Ecto neural progenitor cell (in vitro differentiated cells): ENCODE measurements at regions not wholly inside any gene's neighbourhood (a gene's known extent, or its start where the extent isn't known, plus 50 kb on each side); places are given as distances from the start of the nearest gene placed in this dataset.

Experiments
- DNase-seq: peaks from one replicate; pipeline ENCODE4 v3.0.0-alpha.2; 2018; ENCODE audit warnings: low spot score

- no peak for DNase-seq
Measured at GRCh38 chr13:63421123-63421522, 2005.5 kb upstream of the PCDH20 start.

GRCh38 chr13:63420685-63421084 is 2005.0 kb upstream of the PCDH20 start:
- DNase-seq, result no peak

GRCh38 chr13:63414247-63414646 is 1998.6 kb upstream of the PCDH20 start:
- DNase-seq, result no peak

- DNase-seq, result no peak
Measured at GRCh38 chr13:63409791-63410351, 1994.2 kb upstream of the PCDH20 start.

GRCh38 chr13:63408331-63409189 is 1992.9 kb upstream of the PCDH20 start:
- DNase-seq, result no peak

- DNase-seq, result no peak
Measured at GRCh38 chr13:63403733-63404132, 1988.1 kb upstream of the PCDH20 start.

- no peak for DNase-seq
Measured at GRCh38 chr13:63396746-63397145, 1981.1 kb upstream of the PCDH20 start.

- no peak for DNase-seq
Measured at GRCh38 chr13:63393112-63393511, 1977.5 kb upstream of the PCDH20 start.

GRCh38 chr13:63389756-63390155 is 1974.1 kb upstream of the PCDH20 start:
- no peak for DNase-seq

GRCh38 chr13:63381078-63381859 is 1965.6 kb upstream of the PCDH20 start:
- no peak for DNase-seq

GRCh38 chr13:63377986-63378385 is 1962.3 kb upstream of the PCDH20 start:
- no peak for DNase-seq

GRCh38 chr13:63370101-63370500 is 1954.5 kb upstream of the PCDH20 start:
- no peak for DNase-seq

GRCh38 chr13:63367522-63368198 is 1952.0 kb upstream of the PCDH20 start:
- no peak for DNase-seq

- DNase-seq, result no peak
Measured at GRCh38 chr13:63364159-63364558, 1948.5 kb upstream of the PCDH20 start.

GRCh38 chr13:63351533-63351932 is 1935.9 kb upstream of the PCDH20 start:
- DNase-seq, result no peak

GRCh38 chr13:63351081-63351480 is 1935.4 kb upstream of the PCDH20 start:
- DNase-seq, result no peak

- DNase-seq, result no peak
Measured at GRCh38 chr13:63345835-63346234, 1930.2 kb upstream of the PCDH20 start.

GRCh38 chr13:63344711-63345110 is 1929.1 kb upstream of the PCDH20 start:
- no peak for DNase-seq

GRCh38 chr13:63337921-63338320 is 1922.3 kb upstream of the PCDH20 start:
- no peak for DNase-seq

GRCh38 chr13:63337041-63337440 is 1921.4 kb upstream of the PCDH20 start:
- no peak for DNase-seq

- no peak for DNase-seq
Measured at GRCh38 chr13:63336549-63336948, 1920.9 kb upstream of the PCDH20 start.

- DNase-seq, result no peak
Measured at GRCh38 chr13:63327584-63327983, 1911.9 kb upstream of the PCDH20 start.
